ENCODE measurements at regions not wholly inside any gene's neighbourhood (a gene's known extent, or its start where the extent isn't known, plus 50 kb on each side); places are given as distances from the start of the nearest gene placed in this dataset.

- TF ChIP-seq, protein P1, sequence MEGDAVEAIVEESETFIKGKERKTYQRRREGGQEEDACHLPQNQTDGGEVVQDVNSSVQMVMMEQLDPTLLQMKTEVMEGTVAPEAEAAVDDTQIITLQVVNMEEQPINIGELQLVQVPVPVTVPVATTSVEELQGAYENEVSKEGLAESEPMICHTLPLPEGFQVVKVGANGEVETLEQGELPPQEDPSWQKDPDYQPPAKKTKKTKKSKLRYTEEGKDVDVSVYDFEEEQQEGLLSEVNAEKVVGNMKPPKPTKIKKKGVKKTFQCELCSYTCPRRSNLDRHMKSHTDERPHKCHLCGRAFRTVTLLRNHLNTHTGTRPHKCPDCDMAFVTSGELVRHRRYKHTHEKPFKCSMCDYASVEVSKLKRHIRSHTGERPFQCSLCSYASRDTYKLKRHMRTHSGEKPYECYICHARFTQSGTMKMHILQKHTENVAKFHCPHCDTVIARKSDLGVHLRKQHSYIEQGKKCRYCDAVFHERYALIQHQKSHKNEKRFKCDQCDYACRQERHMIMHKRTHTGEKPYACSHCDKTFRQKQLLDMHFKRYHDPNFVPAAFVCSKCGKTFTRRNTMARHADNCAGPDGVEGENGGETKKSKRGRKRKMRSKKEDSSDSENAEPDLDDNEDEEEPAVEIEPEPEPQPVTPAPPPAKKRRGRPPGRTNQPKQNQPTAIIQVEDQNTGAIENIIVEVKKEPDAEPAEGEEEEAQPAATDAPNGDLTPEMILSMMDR (IDR thresholded peaks at IDR 0.05; ENCODE audit: borderline replicate concordance, insufficient read depth, low read depth, low read length), result no peak
- H3K4me3 ChIP-seq (ENCODE audit: low read depth, low read length), result no peak overlapping the region
Measured at GRCh38 chr5:147956064-147956841, 49.9 kb upstream of the C5orf46 start.
